ENCODE measurements at regions not wholly inside any gene's neighbourhood (a gene's known extent, or its start where the extent isn't known, plus 50 kb on each side); places are given as distances from the start of the nearest gene placed in this dataset.

DNA sequence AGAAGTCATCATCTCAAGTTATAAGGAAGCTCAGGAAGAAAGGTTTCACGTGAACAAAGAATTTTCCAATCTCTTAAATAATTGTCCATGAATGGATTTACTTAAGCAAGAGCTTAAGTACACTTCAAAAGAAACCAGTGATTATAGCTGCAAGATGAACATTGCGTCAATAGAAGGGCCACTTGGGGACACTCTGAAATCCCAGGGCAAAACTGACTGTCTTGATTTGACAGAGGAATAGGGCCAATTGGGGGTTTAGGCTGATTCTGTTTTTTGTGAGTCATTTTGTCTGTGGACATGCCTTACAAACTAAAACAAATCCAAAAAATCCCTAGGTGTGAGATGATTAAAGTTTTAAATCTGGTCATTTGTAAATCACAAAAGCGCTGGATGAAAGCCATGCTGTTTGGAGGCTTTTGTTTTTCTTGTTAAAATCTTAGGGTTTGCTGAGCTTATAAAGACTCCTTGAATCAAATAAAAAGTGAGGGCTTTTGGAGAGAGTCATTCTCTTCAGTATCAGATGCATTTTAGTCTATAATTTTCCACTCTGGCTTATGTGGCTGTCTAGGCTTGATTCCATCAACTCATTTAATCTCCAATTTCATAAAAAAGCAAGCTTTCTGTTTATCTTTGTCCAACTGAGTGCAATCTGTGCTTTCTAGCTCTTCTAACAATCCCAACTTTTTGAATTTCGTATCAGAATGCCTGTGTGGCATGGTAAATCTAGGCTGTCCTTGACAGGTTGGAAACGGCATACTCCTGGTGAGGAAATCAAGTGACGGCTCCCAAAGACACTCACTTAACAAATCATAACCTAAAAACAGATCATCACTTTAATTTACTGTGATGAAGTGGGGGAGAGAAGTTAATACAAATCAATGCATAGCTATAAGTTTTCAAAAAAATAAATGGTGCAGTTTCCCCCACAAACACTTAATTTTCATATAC lies 98.2 kb upstream of the SOX9 start:
- DNase-seq (ENCODE audit: low spot score) = no peak
- H3K36me3 ChIP-seq = no peaks in the 10 kb centered on the region
- no peaks in the 10 kb centered on the region for H3K4me1 ChIP-seq (replicated peaks)
- intact Hi-C loops (cut with DNase I) = no loop called here
- no peaks in the 10 kb centered on the region for H3K9me3 ChIP-seq
- H3K27me3 ChIP-seq (replicated peaks; ENCODE audit: insufficient read depth) = no peaks in the 10 kb centered on the region
- WGBS = 56% methylated on average over 6 of the region's 6 CpGs
- TF ChIP-seq POLR2AphosphoS5 (IDR thresholded peaks at IDR 0.05) (no peak), POLR2A (IDR thresholded peaks at IDR 0.05) (no peak), CTCF (IDR thresholded peaks at IDR 0.05) (no peak)
- H3K4me3 ChIP-seq = no peak overlapping the region
- H3K27ac ChIP-seq = no peak overlapping the region

- no peaks in the 10 kb centered on the region for H3K9me3 ChIP-seq
- no peak for DNase-seq (ENCODE audit: low spot score)
- TF ChIP-seq POLR2A (IDR thresholded peaks at IDR 0.05) (no peak), POLR2AphosphoS5 (IDR thresholded peaks at IDR 0.05) (no peak), CTCF (IDR thresholded peaks at IDR 0.05) (no peak)
Measured at GRCh38 chr17:72024457-72024856, 96.4 kb upstream of the SOX9 start.

DNA sequence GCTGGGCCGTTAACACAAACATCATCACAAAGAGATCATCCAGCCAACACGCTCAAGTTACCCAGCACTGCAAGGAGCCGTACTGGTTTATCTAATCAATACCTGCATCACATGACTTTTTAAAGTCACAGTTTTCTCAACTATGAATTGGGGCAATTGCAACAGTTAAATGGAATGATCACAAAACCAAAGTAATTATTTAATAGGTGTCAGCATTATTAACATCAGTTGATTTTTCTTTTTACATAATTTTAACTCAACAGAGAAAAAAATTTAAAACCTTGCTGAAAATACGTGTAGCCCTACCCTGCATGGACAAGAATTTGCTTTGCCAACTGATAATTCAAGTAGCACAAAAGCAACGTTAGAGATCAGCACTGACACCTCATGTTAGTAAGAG lies 95.7 kb upstream of the SOX9 start:
- no peak overlapping the region for H3K4me3 ChIP-seq
- intact Hi-C loops (cut with DNase I) = no loop called here
- H3K27me3 ChIP-seq (replicated peaks; ENCODE audit: insufficient read depth) = no peaks in the 10 kb centered on the region
- H3K4me1 ChIP-seq (replicated peaks) = no peaks in the 10 kb centered on the region
- no peak for TF ChIP-seq CTCF (IDR thresholded peaks at IDR 0.05)
- TF ChIP-seq POLR2A (IDR thresholded peaks at IDR 0.05) = no peak
- TF ChIP-seq POLR2AphosphoS5 (IDR thresholded peaks at IDR 0.05) = no peak
- DNase-seq (ENCODE audit: low spot score) = no peak
- WGBS = 57% methylated on average over 5 of the region's 5 CpGs
- H3K36me3 ChIP-seq = no peaks in the 10 kb centered on the region
- H3K9me3 ChIP-seq = no peaks in the 10 kb centered on the region
- H3K27ac ChIP-seq = no peak overlapping the region

More at GRCh38 chr17:72024457-72024856, 96.4 kb upstream of the SOX9 start:
- Histone ChIP-seq H3K27ac (no peak overlapping the region), H3K4me3 (no peak overlapping the region), H3K27me3 (replicated peaks; ENCODE audit: insufficient read depth) (no peaks in the 10 kb centered on the region), H3K4me1 (replicated peaks) (no peaks in the 10 kb centered on the region), H3K36me3 (no peaks in the 10 kb centered on the region)
- intact Hi-C loops (cut with DNase I) = no loop called here

- Histone ChIP-seq H3K4me1 (replicated peaks) (no peaks in the 10 kb centered on the region), H3K9me3 (no peaks in the 10 kb centered on the region), H3K27me3 (replicated peaks; ENCODE audit: insufficient read depth) (no peaks in the 10 kb centered on the region), H3K27ac (no peak overlapping the region), H3K36me3 (no peaks in the 10 kb centered on the region), H3K4me3 (peak overlapping the region; percentile 14 to 20)
- WGBS = 7% methylated on average over 21 of the region's 22 CpGs
- no peak for TF ChIP-seq POLR2AphosphoS5 (IDR thresholded peaks at IDR 0.05)
- no peak for TF ChIP-seq POLR2A (IDR thresholded peaks at IDR 0.05)
- peak in 1 of 4 experiments; percentile 43 for TF ChIP-seq CTCF (IDR thresholded peaks at IDR 0.05)
- no peak for DNase-seq (ENCODE audit: low spot score)
- intact Hi-C loops (cut with DNase I) = no loop called here
Measured at GRCh38 chr17:72030067-72030899, 90.5 kb upstream of the SOX9 start.
